ENCODE measurements at regions not wholly inside any gene's neighbourhood (a gene's known extent, or its start where the extent isn't known, plus 50 kb on each side); places are given as distances from the start of the nearest gene placed in this dataset.

GRCh38 chr3:150117076-150117475 lies 146.4 kb upstream of the PFN2 start:
- no peak for ATAC-seq (ENCODE audit: low FRiP score)
- no peak for TF ChIP-seq CTCF (IDR thresholded peaks at IDR 0.05)
- DNase-seq (ENCODE audit: low spot score): no peak

- DNase-seq (ENCODE audit: low spot score) (no peak), ATAC-seq (ENCODE audit: low FRiP score) (no peak)
- TF ChIP-seq CTCF (IDR thresholded peaks at IDR 0.05): no peak
Observed at GRCh38 chr3:150116196-150116595, 145.5 kb upstream of the PFN2 start.

GRCh38 chr3:150114873-150115540 lies 144.3 kb upstream of the PFN2 start:
- TF ChIP-seq CTCF (IDR thresholded peaks at IDR 0.05): no peak
- no peak for DNase-seq (ENCODE audit: low spot score)
- ATAC-seq (ENCODE audit: low FRiP score): no peak

GRCh38 chr3:150114273-150114672 lies 143.6 kb upstream of the PFN2 start:
- no peak for TF ChIP-seq CTCF (IDR thresholded peaks at IDR 0.05)
- no peak for ATAC-seq (ENCODE audit: low FRiP score)

GRCh38 chr3:150110097-150110496 lies 139.4 kb upstream of the PFN2 start:
- no peak for DNase-seq (ENCODE audit: low spot score)
- ATAC-seq (ENCODE audit: low FRiP score): no peak
- TF ChIP-seq CTCF (IDR thresholded peaks at IDR 0.05): no peak

More at GRCh38 chr3:150114273-150114672, 143.6 kb upstream of the PFN2 start:
- DNase-seq (ENCODE audit: low spot score): no peak

GRCh38 chr3:150107429-150108175 lies 136.9 kb upstream of the PFN2 start:
- DNase-seq (ENCODE audit: low spot score) (no peak), ATAC-seq (ENCODE audit: low FRiP score) (no peak)
- TF ChIP-seq CTCF (IDR thresholded peaks at IDR 0.05): no peak

Measured in omental fat pad (tissue), 3 donors.